ENCODE measurements at regions not wholly inside any gene's neighbourhood (a gene's known extent, or its start where the extent isn't known, plus 50 kb on each side); places are given as distances from the start of the nearest gene placed in this dataset.
"Not testable (repeated sequence)": the region's sequence is repeated elsewhere in the genome, so short reads cannot be mapped to it uniquely, and the experiment has no call there.

- no peak overlapping the region for H3K27ac ChIP-seq (ENCODE audit: low read depth in 1 of 2, low read length in 1 of 2)
- WGBS, result 37% methylated on average over 3 of the region's 3 CpGs
- DNase-seq (ENCODE audit: low read depth in 6 of 9, low spot score in 9 of 9), result peak; percentile 6 to 68 (median 38)
- no peaks in the 10 kb centered on the region for H3K36me3 ChIP-seq (ENCODE audit: control insufficient read depth in 2 of 2, insufficient read depth in 2 of 2, low read length in 1 of 2)
- no peaks in the 10 kb centered on the region for H3K27me3 ChIP-seq (ENCODE audit: control insufficient read depth in 2 of 2, insufficient read depth in 1 of 2, low read length in 1 of 2)
- H3K4me3 ChIP-seq (ENCODE audit: low read length in 2 of 2), result no peak overlapping the region
- H3K9me3 ChIP-seq (ENCODE audit: control insufficient read depth in 2 of 2, insufficient read depth in 1 of 2, low read length in 1 of 2), result peaks cover 0 to 5% of the 10 kb centered on the region in 2 donors
- no peaks in the 10 kb centered on the region for H3K4me1 ChIP-seq (ENCODE audit: control insufficient read depth in 2 of 2, insufficient read depth in 2 of 2, low read length in 2 of 2)
Measured at GRCh38 chr9:75265525-75265972, 177.2 kb downstream of the OSTF1 start.

DNA sequence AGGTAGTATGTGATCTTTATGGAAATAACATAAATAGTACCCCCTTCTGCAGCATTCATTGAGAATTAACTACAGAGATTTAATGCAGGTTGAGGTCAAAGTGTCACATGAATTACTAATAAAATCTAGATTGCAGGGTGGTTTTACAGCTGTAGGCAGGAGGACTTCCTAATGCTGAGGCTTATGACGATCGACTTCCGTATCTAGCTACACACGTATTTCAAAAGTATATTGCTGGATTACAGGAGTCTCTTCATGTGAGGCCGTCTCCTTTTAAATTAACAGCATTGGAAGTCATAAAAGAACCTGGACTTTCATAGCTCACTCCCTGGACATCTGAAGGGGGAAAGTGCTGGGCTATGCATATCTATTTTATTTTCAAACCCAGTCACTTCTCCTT lies 180.9 kb downstream of the OSTF1 start:
- DNase-seq (ENCODE audit: low read depth in 6 of 9, low spot score in 9 of 9), result no peak
- Histone ChIP-seq H3K27ac (ENCODE audit: low read depth in 1 of 2, low read length in 1 of 2) (no peak overlapping the region), H3K4me1 (ENCODE audit: control insufficient read depth in 2 of 2, insufficient read depth in 2 of 2, low read length in 2 of 2) (no peaks in the 10 kb centered on the region), H3K36me3 (ENCODE audit: control insufficient read depth in 2 of 2, insufficient read depth in 2 of 2, low read length in 1 of 2) (no peaks in the 10 kb centered on the region), H3K9me3 (ENCODE audit: control insufficient read depth in 2 of 2, insufficient read depth in 1 of 2, low read length in 1 of 2) (no peaks in the 10 kb centered on the region), H3K27me3 (ENCODE audit: control insufficient read depth in 2 of 2, insufficient read depth in 1 of 2, low read length in 1 of 2) (no peaks in the 10 kb centered on the region), H3K4me3 (ENCODE audit: low read length in 2 of 2) (no peak overlapping the region)
- 89% methylated on average over 5 of the region's 5 CpGs for WGBS

- H3K36me3 ChIP-seq (ENCODE audit: control insufficient read depth in 2 of 2, insufficient read depth in 2 of 2, low read length in 1 of 2); DNase-seq (ENCODE audit: low read depth in 6 of 9, low spot score in 9 of 9); H3K4me3 ChIP-seq (ENCODE audit: low read length in 2 of 2); H3K4me1 ChIP-seq (ENCODE audit: control insufficient read depth in 2 of 2, insufficient read depth in 2 of 2, low read length in 2 of 2); H3K27ac ChIP-seq (ENCODE audit: low read depth in 1 of 2, low read length in 1 of 2); H3K27me3 ChIP-seq (ENCODE audit: control insufficient read depth in 2 of 2, insufficient read depth in 1 of 2, low read length in 1 of 2); H3K9me3 ChIP-seq (ENCODE audit: control insufficient read depth in 2 of 2, insufficient read depth in 1 of 2, low read length in 1 of 2): not testable (repeated sequence)
- WGBS, result 96% methylated on average over 9 of the region's 10 CpGs
Measured at GRCh38 chr9:75273055-75273454, 184.7 kb downstream of the OSTF1 start.

DNA sequence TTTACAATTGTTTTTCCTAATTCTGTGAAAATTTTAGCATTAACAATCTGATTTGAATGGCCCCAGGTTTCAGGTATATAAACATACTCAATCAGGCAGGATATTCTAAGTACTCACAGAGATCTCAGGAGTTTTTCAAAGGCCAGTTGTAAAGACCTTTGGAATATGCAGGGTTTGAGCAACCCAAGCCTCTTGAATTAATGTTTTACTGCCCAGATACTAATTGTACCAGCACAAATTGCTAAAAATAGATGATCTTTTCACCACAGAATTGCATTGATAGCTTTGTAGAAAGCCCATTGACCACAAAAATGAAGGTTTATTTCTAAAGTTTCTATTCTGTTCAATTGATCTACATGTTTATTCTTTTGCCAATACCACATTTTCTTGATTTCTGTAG lies 186.5 kb downstream of the OSTF1 start:
- Histone ChIP-seq H3K27me3 (ENCODE audit: control insufficient read depth in 2 of 2, insufficient read depth in 1 of 2, low read length in 1 of 2) (no peaks in the 10 kb centered on the region), H3K36me3 (ENCODE audit: control insufficient read depth in 2 of 2, insufficient read depth in 2 of 2, low read length in 1 of 2) (no peaks in the 10 kb centered on the region), H3K4me1 (ENCODE audit: control insufficient read depth in 2 of 2, insufficient read depth in 2 of 2, low read length in 2 of 2) (no peaks in the 10 kb centered on the region), H3K4me3 (ENCODE audit: low read length in 2 of 2) (no peak overlapping the region), H3K27ac (ENCODE audit: low read depth in 1 of 2, low read length in 1 of 2) (no peak overlapping the region), H3K9me3 (ENCODE audit: control insufficient read depth in 2 of 2, insufficient read depth in 1 of 2, low read length in 1 of 2) (no peaks in the 10 kb centered on the region)
- DNase-seq (ENCODE audit: low read depth in 6 of 9, low spot score in 9 of 9), result no peak

GRCh38 chr9:75282047-75282446 lies 193.7 kb downstream of the OSTF1 start:
- Histone ChIP-seq H3K27me3 (ENCODE audit: control insufficient read depth in 2 of 2, insufficient read depth in 1 of 2, low read length in 1 of 2) (no peaks in the 10 kb centered on the region), H3K9me3 (ENCODE audit: control insufficient read depth in 2 of 2, insufficient read depth in 1 of 2, low read length in 1 of 2) (no peaks in the 10 kb centered on the region), H3K27ac (ENCODE audit: low read depth in 1 of 2, low read length in 1 of 2) (no peak overlapping the region), H3K4me3 (ENCODE audit: low read length in 2 of 2) (no peak overlapping the region), H3K4me1 (ENCODE audit: control insufficient read depth in 2 of 2, insufficient read depth in 2 of 2, low read length in 2 of 2) (no peaks in the 10 kb centered on the region), H3K36me3 (ENCODE audit: control insufficient read depth in 2 of 2, insufficient read depth in 2 of 2, low read length in 1 of 2) (no peaks in the 10 kb centered on the region)
- no peak for DNase-seq (ENCODE audit: low read depth in 6 of 9, low spot score in 9 of 9)
- 98% methylated on average over 1 of the region's 1 CpG for WGBS

- no peaks in the 10 kb centered on the region for H3K27me3 ChIP-seq (ENCODE audit: control insufficient read depth in 2 of 2, insufficient read depth in 1 of 2, low read length in 1 of 2)
- H3K4me1 ChIP-seq (ENCODE audit: control insufficient read depth in 2 of 2, insufficient read depth in 2 of 2, low read length in 2 of 2), result no peaks in the 10 kb centered on the region
- no peaks in the 10 kb centered on the region for H3K36me3 ChIP-seq (ENCODE audit: control insufficient read depth in 2 of 2, insufficient read depth in 2 of 2, low read length in 1 of 2)
- H3K27ac ChIP-seq (ENCODE audit: low read depth in 1 of 2, low read length in 1 of 2), result no peak overlapping the region
- no peak for DNase-seq (ENCODE audit: low read depth in 6 of 9, low spot score in 9 of 9)
- H3K4me3 ChIP-seq (ENCODE audit: low read length in 2 of 2), result no peak overlapping the region
- H3K9me3 ChIP-seq (ENCODE audit: control insufficient read depth in 2 of 2, insufficient read depth in 1 of 2, low read length in 1 of 2), result no peaks in the 10 kb centered on the region
Measured at GRCh38 chr9:75289332-75289731, 201.0 kb downstream of the OSTF1 start.

DNA sequence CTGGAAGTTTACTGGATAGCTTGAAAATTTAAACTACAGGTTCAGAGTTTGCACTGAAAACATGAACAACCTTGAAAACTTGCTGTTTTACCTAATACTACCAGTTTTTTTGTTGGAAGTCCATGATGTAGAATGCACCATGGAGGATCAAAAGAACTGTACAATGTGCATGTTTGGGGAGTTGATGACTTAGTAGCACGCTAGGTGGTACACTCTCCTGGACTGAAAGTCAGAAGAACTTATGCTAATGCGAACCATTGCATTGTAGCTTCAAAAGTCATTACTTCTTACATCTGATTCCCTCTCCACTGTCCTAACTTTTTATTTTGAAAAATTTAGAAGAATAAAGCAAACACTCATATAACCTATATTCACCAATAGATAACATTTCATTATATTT lies 211.0 kb downstream of the OSTF1 start:
- DNase-seq (ENCODE audit: low read depth in 6 of 9, low spot score in 9 of 9), result no peak
- Histone ChIP-seq H3K4me3 (ENCODE audit: low read length in 2 of 2) (no peak overlapping the region), H3K27me3 (ENCODE audit: control insufficient read depth in 2 of 2, insufficient read depth in 1 of 2, low read length in 1 of 2) (no peaks in the 10 kb centered on the region), H3K27ac (ENCODE audit: low read depth in 1 of 2, low read length in 1 of 2) (no peak overlapping the region), H3K36me3 (ENCODE audit: control insufficient read depth in 2 of 2, insufficient read depth in 2 of 2, low read length in 1 of 2) (no peaks in the 10 kb centered on the region), H3K9me3 (ENCODE audit: control insufficient read depth in 2 of 2, insufficient read depth in 1 of 2, low read length in 1 of 2) (no peaks in the 10 kb centered on the region), H3K4me1 (ENCODE audit: control insufficient read depth in 2 of 2, insufficient read depth in 2 of 2, low read length in 2 of 2) (no peaks in the 10 kb centered on the region)
- WGBS, result 93% methylated on average over 2 of the region's 2 CpGs

DNA sequence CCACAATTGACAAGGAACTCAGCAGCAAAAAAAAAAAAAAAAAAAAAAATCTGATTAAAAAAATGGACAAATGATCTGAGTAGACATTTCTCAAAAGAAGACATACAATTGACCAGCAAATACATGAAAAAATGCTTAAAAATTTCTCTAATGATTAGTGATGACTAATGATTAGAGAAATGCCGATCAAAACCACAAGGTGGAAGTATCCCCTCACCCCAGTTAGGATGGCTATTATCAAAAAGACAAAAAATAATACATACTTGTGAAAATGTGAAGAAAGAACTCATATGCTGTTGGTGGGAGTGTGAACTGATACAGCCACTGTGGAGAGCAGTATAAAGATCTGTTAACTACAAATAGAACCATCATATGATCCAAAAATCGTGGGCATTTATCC lies 245.3 kb downstream of the OSTF1 start:
- Histone ChIP-seq H3K4me3 (ENCODE audit: low read length in 2 of 2) (no peak overlapping the region), H3K27me3 (ENCODE audit: control insufficient read depth in 2 of 2, insufficient read depth in 1 of 2, low read length in 1 of 2) (no peaks in the 10 kb centered on the region), H3K27ac (ENCODE audit: low read depth in 1 of 2, low read length in 1 of 2) (no peak overlapping the region), H3K9me3 (ENCODE audit: control insufficient read depth in 2 of 2, insufficient read depth in 1 of 2, low read length in 1 of 2) (no peaks in the 10 kb centered on the region), H3K36me3 (ENCODE audit: control insufficient read depth in 2 of 2, insufficient read depth in 2 of 2, low read length in 1 of 2) (no peaks in the 10 kb centered on the region), H3K4me1 (ENCODE audit: control insufficient read depth in 2 of 2, insufficient read depth in 2 of 2, low read length in 2 of 2) (no peaks in the 10 kb centered on the region)
- DNase-seq (ENCODE audit: low read depth in 6 of 9, low spot score in 9 of 9), result no peak
- 70% methylated on average over 2 of the region's 2 CpGs for WGBS

GRCh38 chr9:75358846-75359245 lies 270.5 kb downstream of the OSTF1 start:
- no peaks in the 10 kb centered on the region for H3K9me3 ChIP-seq (ENCODE audit: control insufficient read depth in 2 of 2, insufficient read depth in 1 of 2, low read length in 1 of 2)
- no peaks in the 10 kb centered on the region for H3K27me3 ChIP-seq (ENCODE audit: control insufficient read depth in 2 of 2, insufficient read depth in 1 of 2, low read length in 1 of 2)
- H3K27ac ChIP-seq (ENCODE audit: low read depth in 1 of 2, low read length in 1 of 2), result no peak overlapping the region
- no peaks in the 10 kb centered on the region for H3K36me3 ChIP-seq (ENCODE audit: control insufficient read depth in 2 of 2, insufficient read depth in 2 of 2, low read length in 1 of 2)
- H3K4me1 ChIP-seq (ENCODE audit: control insufficient read depth in 2 of 2, insufficient read depth in 2 of 2, low read length in 2 of 2), result no peaks in the 10 kb centered on the region
- DNase-seq (ENCODE audit: low read depth in 6 of 9, low spot score in 9 of 9), result no peak
- 85% methylated on average over 1 of the region's 1 CpG for WGBS
- no peak overlapping the region for H3K4me3 ChIP-seq (ENCODE audit: low read length in 2 of 2)

DNA sequence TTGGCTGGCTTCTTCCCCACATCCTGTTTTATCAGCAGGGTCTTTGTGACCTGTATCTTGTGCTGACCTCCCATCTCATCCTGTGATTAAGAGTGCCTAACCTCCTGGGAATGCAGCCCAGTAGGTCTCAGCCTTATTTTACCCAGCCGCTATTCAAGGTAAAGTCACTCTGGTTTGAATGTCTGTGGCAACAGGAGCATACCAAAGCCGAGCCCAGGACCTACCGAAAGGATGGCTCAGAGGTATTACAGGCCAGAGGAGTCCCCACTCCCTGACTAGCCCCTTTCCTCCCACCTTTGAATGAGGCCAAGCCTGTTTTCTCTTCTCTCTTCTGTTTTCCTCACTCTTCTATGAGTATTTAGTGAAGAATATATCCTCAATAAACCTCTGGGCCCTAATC lies 271.3 kb downstream of the OSTF1 start:
- Histone ChIP-seq H3K4me1 (ENCODE audit: control insufficient read depth in 2 of 2, insufficient read depth in 2 of 2, low read length in 2 of 2) (no peaks in the 10 kb centered on the region), H3K27ac (ENCODE audit: low read depth in 1 of 2, low read length in 1 of 2) (no peak overlapping the region), H3K9me3 (ENCODE audit: control insufficient read depth in 2 of 2, insufficient read depth in 1 of 2, low read length in 1 of 2) (no peaks in the 10 kb centered on the region), H3K36me3 (ENCODE audit: control insufficient read depth in 2 of 2, insufficient read depth in 2 of 2, low read length in 1 of 2) (no peaks in the 10 kb centered on the region), H3K27me3 (ENCODE audit: control insufficient read depth in 2 of 2, insufficient read depth in 1 of 2, low read length in 1 of 2) (no peaks in the 10 kb centered on the region), H3K4me3 (ENCODE audit: low read length in 2 of 2) (no peak overlapping the region)
- WGBS, result 92% methylated on average over 3 of the region's 3 CpGs
- no peak for DNase-seq (ENCODE audit: low read depth in 6 of 9, low spot score in 9 of 9)
